ENCODE measurements at regions not wholly inside any gene's neighbourhood (a gene's known extent, or its start where the extent isn't known, plus 50 kb on each side); places are given as distances from the start of the nearest gene placed in this dataset.

DNA sequence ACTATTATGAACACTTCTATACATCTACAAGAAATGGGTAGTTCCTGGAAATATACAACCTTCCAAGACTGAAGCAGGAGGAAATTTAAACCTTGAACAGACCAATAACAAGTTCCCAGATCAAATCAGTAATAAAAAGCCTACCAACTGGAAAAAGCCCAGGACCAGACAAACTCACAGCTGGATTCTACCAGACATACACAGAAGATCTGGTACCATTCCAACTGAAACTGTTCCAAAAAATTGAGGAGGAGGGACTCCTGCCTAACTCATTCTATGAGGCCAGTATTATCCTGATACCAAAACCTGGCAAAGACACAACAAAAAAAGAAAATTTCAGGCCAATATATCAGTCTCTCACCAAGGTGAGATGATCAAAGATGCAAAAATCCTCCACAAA lies 189.4 kb downstream of the RPS29 start:
- intact Hi-C loops (cut with micrococcal nuclease): no loop called here

DNA sequence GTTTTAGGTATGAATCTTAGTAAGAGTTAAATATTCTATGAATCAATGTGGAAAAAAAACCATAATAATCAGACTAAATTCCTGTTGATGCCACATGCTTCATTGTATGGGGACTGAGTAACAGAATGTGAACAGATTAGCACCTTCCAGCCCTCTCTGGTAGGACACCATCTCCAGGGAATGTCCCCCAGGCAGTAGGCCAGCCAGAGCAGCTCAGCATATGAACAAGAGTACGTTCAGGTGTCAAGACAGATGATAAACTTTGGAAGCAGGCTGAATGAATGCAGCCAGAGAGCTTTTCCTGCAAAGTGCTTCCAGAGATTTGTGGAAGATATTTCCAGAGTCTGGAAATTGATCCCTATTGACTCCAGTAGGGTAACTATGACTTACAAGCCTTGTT lies 204.4 kb downstream of the RPS29 start:
- intact Hi-C loops (cut with micrococcal nuclease): no loop called here

DNA sequence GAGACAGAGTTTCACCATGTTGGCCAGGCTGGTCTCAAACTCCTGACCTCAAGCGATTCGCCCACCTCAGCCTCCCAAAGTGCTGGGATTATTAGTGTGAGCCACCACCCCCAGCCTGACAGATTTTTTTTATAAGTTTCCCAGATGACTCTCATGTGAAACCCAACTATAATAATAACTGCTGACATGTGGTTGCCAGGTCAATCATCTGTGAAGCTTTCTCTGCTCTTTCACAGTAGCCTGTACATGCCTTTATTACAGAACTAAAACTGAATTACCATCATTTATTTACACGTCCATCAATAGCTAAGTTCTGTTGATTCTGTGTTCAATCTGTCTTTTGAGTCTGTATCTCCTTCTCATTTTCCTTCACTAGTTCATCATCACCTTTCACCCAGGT lies 218.5 kb downstream of the RPS29 start:
- intact Hi-C loops (cut with micrococcal nuclease): no loop called here

DNA sequence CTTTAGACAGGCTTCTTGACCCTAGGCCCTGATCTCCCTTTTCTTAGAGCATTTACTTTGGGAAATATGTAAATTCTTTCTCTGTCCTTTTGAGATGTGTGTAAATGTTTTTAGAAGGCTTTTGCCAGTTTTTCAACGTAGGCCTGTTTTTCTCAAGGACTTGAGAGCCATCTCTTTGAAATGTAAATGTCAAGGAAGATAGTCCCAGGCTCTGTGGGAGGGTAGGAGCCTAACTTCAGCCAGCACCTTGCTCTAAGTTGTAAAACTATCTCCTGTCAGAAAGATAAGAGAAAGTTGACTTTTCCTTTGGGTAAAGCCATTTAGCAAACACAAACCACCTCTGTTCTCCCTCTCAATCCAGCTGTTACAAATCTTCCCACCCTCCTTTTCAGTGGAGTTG lies 219.8 kb downstream of the RPS29 start:
- intact Hi-C loops (cut with micrococcal nuclease): no loop called here

DNA sequence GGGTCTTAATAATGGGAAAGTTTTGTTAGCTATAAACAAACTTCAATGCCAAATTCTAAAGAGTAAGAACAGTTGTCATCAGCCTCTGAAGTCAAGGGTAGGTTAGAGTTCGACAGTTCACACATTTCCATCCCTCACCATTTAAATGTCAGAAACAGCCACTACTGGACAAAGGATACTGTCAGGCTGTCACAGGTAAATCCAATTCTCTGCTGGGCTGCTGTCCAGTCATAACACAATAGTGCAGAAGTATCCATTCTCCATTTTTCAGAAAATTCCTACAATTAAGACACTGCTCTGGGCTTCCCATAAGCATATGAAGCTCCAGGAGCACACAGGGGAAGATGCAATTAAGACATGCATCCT lies 221.4 kb downstream of the RPS29 start:
- intact Hi-C loops (cut with micrococcal nuclease): no loop called here

DNA sequence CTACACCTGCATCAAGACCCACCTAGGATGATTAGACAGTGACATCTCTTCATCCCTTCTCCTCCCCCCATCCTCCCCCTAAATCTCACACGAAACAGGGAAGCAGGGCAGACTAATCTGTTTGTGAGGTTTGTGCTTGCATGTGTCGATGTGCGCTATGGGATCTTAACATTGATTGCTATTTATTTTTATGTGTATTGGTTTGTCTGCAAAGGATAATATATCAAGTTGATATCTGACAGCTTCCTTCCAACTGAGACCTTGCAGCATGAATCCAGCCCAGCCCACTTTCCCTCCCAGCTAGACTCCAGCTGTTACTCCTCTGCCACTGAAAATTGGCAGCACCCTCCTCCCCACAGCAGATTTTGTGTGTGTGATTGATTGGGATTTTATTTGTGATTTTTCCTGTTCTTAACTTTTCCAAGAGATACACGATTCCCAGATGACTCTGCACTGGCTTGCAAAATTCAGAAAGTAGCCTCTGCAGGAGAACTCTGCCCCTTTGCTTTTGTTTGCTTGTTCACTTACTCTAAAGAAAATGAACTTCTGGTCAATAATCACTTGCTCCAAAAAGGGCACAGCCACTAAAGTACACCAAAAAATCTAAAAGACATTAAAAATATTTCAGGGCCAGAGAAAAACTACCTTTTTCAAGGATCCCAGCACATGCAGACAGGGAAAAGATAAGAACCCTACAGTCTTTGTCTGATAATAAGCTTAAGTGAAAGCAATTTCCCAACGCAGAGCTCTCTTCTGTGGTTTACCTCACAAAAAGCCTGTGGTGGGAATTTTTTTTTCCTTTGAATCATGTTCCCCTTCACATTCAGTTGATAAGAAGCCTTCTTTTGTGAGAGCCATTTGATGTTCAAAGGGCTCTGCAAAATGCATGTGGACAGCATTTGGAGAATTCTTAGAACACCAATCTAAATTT lies 222.1 kb downstream of the RPS29 start:
- intact Hi-C loops (cut with micrococcal nuclease): no loop called here

DNA sequence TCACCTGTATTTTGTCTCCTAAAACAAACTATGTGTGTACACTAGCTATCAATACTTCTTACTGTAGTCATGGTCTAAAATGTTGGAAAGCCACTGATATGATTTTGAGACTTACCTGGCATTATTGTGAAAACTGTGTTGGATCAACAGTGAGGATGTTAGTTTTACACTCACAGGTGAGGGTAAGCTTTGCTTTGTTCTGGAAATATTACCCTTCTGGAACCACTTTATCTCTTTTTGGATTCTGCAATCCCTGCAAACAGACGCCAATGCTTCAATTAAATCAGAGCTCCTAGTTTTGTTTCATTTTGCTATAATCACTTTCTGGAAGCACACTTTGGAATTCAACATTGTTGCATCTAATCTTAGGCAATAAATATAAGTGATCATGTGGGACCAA lies 223.3 kb downstream of the RPS29 start:
- intact Hi-C loops (cut with micrococcal nuclease): no loop called here

DNA sequence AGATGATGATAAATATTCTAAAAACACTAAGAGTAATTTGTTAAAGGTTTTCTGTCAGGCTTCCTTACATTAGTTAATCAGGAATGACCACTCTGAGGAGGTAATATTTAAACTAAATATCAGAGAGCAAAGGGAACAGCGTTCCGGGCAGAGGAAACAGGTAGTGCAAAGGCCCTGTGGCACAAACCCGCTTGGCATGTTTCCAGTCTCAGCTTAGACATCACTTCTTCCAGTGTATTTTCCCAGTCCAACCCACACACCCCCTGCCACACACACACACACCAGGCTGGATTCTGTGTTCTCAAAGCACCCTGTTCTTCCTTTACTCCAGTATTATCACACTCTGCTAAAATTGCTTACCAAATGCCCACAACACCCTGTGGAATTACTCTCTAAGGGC lies 247.1 kb downstream of the RPS29 start:
- intact Hi-C loops (cut with micrococcal nuclease): no loop called here

DNA sequence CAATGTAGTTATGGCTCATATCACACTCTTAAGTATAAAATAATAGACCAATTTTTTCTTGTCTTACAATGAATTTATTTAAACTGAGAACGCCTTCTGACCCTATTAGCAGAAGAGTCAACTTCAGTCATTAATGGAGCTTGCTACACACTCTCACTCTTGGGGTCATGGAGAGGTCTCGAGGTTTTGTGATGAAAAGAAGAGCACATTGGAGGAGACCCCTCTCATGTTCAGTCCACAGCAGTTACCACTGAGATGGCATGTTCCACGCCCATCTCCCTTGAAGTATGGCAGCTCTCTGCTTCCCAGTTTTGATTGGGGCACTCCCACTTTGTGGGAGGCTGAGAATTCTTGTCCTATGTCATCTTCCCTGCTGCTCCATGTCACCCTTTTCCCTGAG lies 266.4 kb downstream of the RPS29 start:
- intact Hi-C loops (cut with micrococcal nuclease): no loop called here

DNA sequence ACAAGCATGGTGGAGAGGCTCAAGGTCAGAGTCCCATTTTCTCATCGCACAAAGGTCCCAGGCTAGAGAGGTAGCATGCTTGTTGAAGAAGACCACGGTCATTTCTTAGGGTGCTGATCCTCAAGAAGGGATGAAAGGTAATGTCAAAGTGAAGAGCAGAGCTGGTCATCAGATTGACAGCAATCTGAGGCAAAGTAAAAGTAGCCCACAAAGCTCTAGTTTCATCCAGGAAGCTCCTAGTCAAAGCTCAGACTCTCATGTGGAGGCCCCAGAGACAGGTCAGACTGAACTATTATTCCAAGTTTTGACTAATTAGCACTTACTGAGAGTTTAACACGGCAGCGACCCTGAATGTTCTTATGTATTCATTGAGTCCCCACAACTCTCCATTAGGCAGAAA lies 270.6 kb downstream of the RPS29 start:
- intact Hi-C loops (cut with micrococcal nuclease): no loop called here

DNA sequence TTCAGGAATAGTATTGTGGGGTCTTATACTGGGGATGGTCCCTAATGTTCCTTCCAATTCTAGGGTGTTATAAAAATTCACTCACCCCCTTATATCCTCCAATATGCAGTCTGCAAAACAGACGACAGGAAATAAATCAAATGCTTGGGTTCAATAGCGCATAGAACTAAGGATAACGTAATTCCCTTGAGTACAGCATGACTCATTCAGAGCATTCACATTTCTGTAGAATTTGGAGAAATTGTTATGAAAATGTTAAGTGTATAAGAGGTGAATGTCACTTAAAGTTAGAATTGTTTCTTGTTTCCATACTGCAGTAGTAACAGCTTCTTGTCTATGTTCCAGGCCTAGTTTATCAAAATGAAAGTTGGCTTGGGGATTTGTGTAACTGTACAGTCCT lies 271.4 kb downstream of the RPS29 start:
- intact Hi-C loops (cut with micrococcal nuclease): no loop called here

DNA sequence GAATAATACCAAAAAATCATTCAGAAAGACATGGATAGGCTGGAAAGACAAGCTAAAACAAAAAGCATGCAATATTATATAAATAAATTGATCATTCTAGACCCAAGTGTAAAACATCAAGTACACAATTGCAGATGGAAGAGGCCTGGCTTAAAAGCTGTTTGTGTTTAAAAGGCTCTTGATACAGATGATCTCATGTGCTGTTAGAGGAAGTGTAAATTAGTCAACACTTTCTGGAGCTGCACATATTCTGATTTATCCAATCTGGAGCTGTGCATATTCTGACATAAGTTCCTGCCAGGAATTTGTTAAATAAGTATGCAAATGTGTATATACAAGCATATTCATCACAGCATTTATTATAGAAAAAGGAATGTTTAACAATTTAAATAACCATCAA lies 273.1 kb downstream of the RPS29 start:
- intact Hi-C loops (cut with micrococcal nuclease): no loop called here

DNA sequence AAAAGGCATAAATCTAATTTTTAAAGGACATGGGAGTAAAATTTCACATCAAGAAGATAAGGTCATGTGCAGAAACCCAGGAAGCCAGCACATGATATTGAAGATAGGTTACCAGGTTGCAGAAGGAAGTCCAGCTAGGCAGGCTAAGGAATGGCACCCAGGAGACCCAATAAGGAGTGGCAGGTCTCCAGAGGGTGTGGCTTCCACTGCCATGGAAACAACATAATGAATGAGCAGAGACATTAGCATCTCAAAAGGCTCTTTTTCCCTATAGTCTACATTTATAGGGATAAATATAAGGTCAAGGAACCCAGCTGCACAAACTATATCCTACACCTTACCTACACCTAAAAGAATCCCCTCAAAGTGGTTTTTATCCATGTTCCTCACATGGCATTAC lies 275.9 kb downstream of the RPS29 start:
- intact Hi-C loops (cut with micrococcal nuclease): no loop called here

DNA sequence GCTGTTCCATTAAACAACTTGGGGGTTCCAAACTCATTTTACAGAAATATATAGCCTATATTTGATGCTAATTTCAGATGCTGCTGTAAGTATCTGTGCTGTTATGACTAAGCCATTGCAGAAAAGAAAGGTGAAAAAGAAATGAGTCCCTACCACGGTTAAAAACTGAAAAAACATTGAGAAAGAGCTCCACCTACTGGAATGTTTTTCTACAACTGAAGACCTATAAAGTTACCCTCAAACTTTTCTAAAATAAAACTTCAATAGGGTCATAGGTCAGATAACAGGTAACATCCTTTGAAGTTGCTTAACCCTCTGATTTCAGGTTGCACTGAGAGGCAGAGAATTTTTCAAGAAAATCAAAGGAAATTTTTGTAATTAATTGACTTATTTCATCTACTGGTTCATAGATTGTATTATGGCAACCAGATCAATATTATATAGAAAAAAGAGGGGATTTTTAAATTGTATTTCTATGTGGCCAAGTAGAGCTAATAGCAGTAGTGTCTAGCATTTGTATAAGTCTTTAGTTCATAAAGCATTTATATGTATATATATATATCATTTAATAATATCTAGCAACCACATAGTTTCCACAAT lies 279.9 kb downstream of the RPS29 start:
- intact Hi-C loops (cut with micrococcal nuclease): no loop called here

DNA sequence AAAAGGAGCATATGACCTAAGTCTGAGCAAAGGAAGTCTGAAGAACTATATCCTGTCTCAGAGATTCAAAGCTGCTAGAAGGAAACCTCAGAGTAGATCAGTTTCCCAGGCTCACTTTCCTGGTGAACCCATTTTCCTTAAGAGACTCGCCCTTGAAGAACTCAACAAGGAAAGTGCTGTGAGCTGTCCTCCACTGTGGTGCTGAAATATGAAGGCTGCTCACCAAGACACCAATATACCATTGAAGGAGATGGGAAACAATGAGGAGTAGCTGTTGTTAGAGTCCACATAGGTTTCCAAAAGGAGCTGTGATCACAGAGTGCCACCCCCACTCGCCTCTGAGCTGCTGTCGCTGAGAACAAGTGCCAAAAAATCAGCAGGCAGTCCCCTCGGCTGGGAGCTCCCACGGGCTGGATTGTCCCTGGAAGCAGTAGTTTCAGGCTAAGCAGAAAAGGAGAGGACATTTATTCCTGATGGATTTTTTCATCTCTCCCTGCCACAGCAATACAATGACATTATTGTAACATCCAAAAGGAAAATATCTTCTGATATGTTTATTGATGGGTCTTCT lies 282.1 kb downstream of the RPS29 start:
- intact Hi-C loops (cut with micrococcal nuclease): no loop called here

DNA sequence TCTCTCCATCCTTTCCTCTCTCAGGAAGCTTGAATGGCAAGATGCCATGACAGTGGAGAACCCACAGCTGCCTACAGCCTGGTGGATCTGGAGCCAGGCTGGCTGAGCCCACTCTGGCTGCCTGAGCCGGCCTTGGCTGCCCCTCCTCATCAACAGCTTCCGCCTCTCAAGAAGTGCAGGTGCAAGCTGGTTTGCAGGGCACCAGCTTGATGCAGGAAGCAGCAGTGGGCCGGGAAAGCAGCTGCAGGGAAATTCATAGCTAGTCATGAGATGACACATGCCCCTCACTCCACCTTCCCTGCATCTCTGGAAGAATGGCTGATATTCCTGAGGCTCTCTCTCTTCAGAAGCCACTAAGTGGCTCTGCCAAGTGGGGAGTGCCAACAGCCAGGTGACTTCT lies 289.1 kb downstream of the RPS29 start:
- intact Hi-C loops (cut with micrococcal nuclease): no loop called here

DNA sequence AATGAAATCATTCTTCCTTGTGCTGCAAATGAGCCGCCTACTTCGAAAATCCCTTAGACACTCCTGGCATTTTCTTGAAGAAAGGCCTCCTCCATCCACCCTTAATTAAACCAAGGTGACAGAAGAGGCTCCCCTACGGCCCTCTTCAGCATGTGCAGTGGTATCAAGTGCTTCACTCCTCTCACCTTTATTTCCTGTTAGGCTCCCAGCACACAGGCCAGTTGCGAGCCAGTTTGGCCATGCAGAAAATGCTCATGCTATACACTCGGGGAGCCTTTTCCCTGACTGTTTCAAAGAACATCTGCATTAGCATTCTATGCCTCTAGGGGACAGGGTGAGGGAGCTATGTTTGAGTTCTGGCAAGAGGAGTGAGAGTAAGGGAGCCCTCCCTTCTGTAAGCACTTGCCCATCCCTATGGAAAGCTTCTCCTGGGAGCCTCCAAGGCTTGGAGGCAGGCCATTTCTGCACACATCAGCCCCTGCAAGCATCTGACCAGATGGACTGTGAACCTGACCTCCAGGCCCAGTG lies 291.5 kb downstream of the RPS29 start:
- intact Hi-C loops (cut with micrococcal nuclease): no loop called here

DNA sequence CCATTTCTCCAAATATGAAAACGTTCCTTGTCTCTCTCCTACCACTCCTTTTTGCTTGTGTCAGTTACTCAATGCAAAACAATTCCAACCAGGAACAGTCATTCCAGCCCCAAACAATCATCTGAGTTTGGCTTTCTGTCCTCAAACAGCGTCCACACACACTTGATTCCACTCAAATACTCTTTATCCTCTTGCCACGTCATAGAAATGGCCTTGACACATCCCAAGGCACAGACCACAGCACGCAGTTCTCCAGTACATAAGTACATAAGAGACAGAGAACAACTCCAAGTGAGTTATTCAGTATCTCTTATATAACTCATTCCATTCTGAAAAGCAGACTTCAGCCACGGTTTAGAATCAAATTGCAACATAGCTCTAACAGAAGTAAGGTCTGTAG lies 299.2 kb downstream of the RPS29 start:
- intact Hi-C loops (cut with micrococcal nuclease): no loop called here

DNA sequence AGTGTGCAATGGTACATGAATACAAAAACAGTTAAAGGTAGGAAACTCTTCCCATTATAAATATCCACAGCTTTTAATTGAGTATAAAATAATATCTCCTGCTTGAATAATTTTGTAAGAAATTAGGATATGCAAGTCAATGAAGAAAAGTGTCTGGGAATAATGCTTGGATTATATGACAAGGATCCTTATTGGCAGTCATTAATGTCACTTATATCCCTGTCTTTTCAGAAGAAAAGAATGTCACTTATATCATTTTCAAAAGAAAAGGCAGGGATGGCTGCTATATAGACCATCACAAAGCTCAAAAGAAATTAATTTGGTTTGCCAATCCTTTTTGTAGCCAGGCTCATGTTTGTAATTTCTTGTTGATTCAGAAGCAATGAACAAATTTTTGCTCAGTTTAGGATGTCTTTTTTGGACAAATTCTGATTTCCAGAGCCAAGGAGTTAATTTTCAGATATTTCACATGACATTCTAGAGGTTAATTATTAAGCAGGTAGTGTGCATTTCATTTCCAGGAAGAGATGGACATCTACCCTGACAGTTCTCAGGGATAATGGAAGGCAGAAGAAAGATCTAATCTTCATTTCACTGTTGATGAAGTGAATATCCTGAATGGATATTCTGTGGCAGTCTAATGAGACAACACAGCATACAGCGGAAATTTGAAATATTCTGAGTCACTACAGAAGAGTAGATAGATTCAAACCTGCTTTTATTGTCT lies 299.8 kb downstream of the RPS29 start:
- intact Hi-C loops (cut with micrococcal nuclease): no loop called here

DNA sequence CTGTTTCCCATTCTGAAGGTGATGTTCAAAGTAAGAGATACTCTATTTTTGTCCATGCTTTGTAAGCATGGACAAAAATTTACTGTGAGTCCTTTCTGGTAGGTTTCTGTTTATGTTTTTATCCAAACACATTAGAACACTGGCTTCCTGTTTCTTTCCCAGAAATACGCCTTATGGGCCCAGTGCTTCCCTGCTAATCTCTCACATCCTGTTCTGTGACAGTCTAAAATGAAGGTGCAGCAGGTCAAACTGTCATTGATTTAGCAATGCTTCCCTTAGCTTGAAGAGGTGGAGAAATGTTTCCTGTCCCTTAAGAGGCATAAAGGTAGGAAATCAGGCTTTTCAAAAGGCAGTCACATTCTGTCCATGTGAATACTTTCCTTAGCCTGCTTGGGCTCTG lies 305.6 kb downstream of the RPS29 start:
- intact Hi-C loops (cut with micrococcal nuclease): no loop called here

DNA sequence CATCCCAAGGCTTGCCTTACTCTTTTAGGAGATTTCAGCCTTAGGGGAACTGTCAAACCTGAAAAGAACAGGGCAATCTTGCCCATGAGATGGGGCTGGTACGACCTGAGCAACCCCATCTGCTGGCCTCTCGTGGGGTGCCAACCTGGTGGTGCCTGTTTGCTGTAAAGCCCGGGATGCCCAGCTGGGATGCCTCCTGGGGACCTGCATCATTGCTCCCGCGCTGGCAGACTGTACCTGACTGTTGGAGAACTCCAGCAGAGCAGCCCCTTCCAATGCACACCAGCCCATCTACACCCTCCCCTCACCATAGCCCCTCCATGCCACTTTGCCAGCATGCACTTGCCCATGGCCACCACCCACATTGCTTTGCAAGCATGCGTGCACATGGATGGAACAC lies 335.7 kb downstream of the RPS29 start:
- intact Hi-C loops (cut with micrococcal nuclease): no loop called here

DNA sequence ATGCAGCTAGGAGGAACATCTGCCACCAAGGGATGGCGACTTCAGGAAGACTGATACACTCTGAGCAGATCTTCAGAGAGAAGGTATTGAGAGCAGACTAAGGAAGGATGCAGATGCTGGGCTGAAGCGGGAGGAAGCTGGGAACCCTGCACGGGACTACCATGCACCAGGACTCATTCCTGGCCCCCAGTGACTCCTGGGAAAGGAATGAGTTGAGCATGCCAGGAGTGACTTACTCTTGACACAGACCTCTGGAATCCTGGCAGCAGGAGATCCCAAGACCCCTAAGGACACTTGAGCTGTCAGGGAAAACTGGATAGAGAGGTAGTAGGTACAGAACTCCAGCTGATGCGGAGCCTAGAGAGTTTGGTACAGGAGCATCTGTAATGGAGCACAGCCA lies 336.1 kb downstream of the RPS29 start:
- intact Hi-C loops (cut with micrococcal nuclease): no loop called here

Data from T-helper 2 cell treated with Interferon-gamma antibody and Interleukin-4, amounts not matched to agents 100 ng/mL and 5 ng/mL, for 36 hours (primary cell).